HG03457 (cell line): ENCODE measurements at regions not wholly inside any gene's neighbourhood (a gene's known extent, or its start where the extent isn't known, plus 50 kb on each side); places are given as distances from the start of the nearest gene placed in this dataset.

ENCODE experiments used
- ATAC-seq: cut with Tn5 transposase; IDR thresholded peaks from one replicate; pipeline ENCODE4 v1.9.1; 2021; ENCODE audit warnings: moderate number of reproducible peaks; ENCODE audit not compliant: unreplicated experiment

- no peak for ATAC-seq
Observed at GRCh38 chr18:60965856-60966255, 367.4 kb upstream of the CDH20 start.

GRCh38 chr18:60966876-60967275, 366.4 kb upstream of the CDH20 start:
- no peak for ATAC-seq

- no peak for ATAC-seq
Observed at GRCh38 chr18:60975420-60975819, 357.8 kb upstream of the CDH20 start.

GRCh38 chr18:60976976-60977375, 356.3 kb upstream of the CDH20 start:
- no peak for ATAC-seq

- no peak for ATAC-seq
Observed at GRCh38 chr18:60978338-60978737, 354.9 kb upstream of the CDH20 start.

GRCh38 chr18:60980422-60981005, 352.7 kb upstream of the CDH20 start:
- ATAC-seq: no peak

GRCh38 chr18:60981682-60982328, 351.4 kb upstream of the CDH20 start:
- ATAC-seq: no peak

GRCh38 chr18:60982329-60982695, 350.9 kb upstream of the CDH20 start:
- ATAC-seq: no peak

GRCh38 chr18:60982928-60983327, 350.3 kb upstream of the CDH20 start:
- ATAC-seq: no peak

- no peak for ATAC-seq
Observed at GRCh38 chr18:60984510-60984909, 348.7 kb upstream of the CDH20 start.

- no peak for ATAC-seq
Observed at GRCh38 chr18:60987963-60988362, 345.3 kb upstream of the CDH20 start.

GRCh38 chr18:60996326-60996725, 336.9 kb upstream of the CDH20 start:
- no peak for ATAC-seq

GRCh38 chr18:60996822-60997221, 336.4 kb upstream of the CDH20 start:
- ATAC-seq: no peak

- no peak for ATAC-seq
Observed at GRCh38 chr18:61001138-61001537, 332.1 kb upstream of the CDH20 start.

- ATAC-seq: no peak
Observed at GRCh38 chr18:61006687-61007224, 326.5 kb upstream of the CDH20 start.

- ATAC-seq: no peak
Observed at GRCh38 chr18:61019338-61020301, 313.6 kb upstream of the CDH20 start.

GRCh38 chr18:61025596-61025995, 307.6 kb upstream of the CDH20 start:
- ATAC-seq: no peak

- ATAC-seq: no peak
Observed at GRCh38 chr18:61031626-61032025, 301.6 kb upstream of the CDH20 start.

- ATAC-seq: no peak
Observed at GRCh38 chr18:61034580-61034979, 298.6 kb upstream of the CDH20 start.

- no peak for ATAC-seq
Observed at GRCh38 chr18:61039251-61039650, 294.0 kb upstream of the CDH20 start.

GRCh38 chr18:61047794-61048193, 285.4 kb upstream of the CDH20 start:
- no peak for ATAC-seq

GRCh38 chr18:61057443-61057842, 275.8 kb upstream of the CDH20 start:
- no peak for ATAC-seq
